RWPE1 (cell line): ENCODE measurements at regions not wholly inside any gene's neighbourhood (a gene's known extent, or its start where the extent isn't known, plus 50 kb on each side); places are given as distances from the start of the nearest gene placed in this dataset.

Experiments used
- CTCF ChIA-PET: fragments of 350-600 bp; sonication (Branson Sonifier 250); formaldehyde crosslinking; extraction: SDS; loops from one replicate; lab custom pipeline; 2021; lab: Yijun Ruan, JAX
- POLR2A ChIA-PET: fragments of 400-600 bp; formaldehyde crosslinking; extraction: SDS; loops from one replicate; lab custom pipeline; 2020; ENCODE audit warnings: antibody characterized with exemption; ENCODE audit not compliant: low non-redundant PET; lab: Yijun Ruan, JAX
- DNase-seq: peaks from one replicate; pipeline ENCODE4 v3.0.0; 2012; ENCODE audit warnings: low spot score
- H3K27ac ChIP-seq: fragments of 450-650 bp; 2 replicates; pipeline ENCODE4 v1.5.1; 2017
- CTCF ChIP-seq: fragments of 450-650 bp; conservative IDR thresholded peaks from 2 replicates; pipeline ENCODE4 v1.5.1; 2017; ENCODE audit warnings: low read depth, mild to moderate bottlenecking

- no peak for DNase-seq
- CTCF ChIA-PET, result interaction anchor here (0.6 kb wide), 1 partner anchor 257 kb away, joined by 3 read pairs; no protein-coding TSS in a partner anchor
- POLR2A ChIA-PET, result no interaction called here
- H3K27ac ChIP-seq, result no peak overlapping the region
- TF ChIP-seq CTCF, result no peak
Observed at GRCh38 chr2:195406886-195407603, 250.0 kb upstream of the SLC39A10 start.

- no peak for DNase-seq
- no peak for TF ChIP-seq CTCF
- CTCF ChIA-PET, result no interaction called here
- no peak overlapping the region for H3K27ac ChIP-seq
- POLR2A ChIA-PET, result no interaction called here
Observed at GRCh38 chr2:195404651-195405050, 252.4 kb upstream of the SLC39A10 start.

- POLR2A ChIA-PET, result no interaction called here
- no peak for DNase-seq
- no peak overlapping the region for H3K27ac ChIP-seq
- CTCF ChIA-PET, result interaction anchor here (1.0 kb wide), 1 partner anchor 10 kb away, joined by 4 read pairs; no protein-coding TSS in a partner anchor
- no peak for TF ChIP-seq CTCF
Observed at GRCh38 chr2:195396479-195396878, 260.5 kb upstream of the SLC39A10 start.

- H3K27ac ChIP-seq, result no peak overlapping the region
- DNase-seq, result no peak
- TF ChIP-seq CTCF, result no peak
- POLR2A ChIA-PET, result no interaction called here
- CTCF ChIA-PET, result no interaction called here
Observed at GRCh38 chr2:195395362-195395761, 261.7 kb upstream of the SLC39A10 start.

- POLR2A ChIA-PET, result no interaction called here
- DNase-seq, result no peak
- CTCF ChIA-PET, result interaction anchor here (0.6 kb wide), 1 partner anchor 1337 kb away, joined by 4 read pairs; no protein-coding TSS in a partner anchor
- TF ChIP-seq CTCF, result no peak
- H3K27ac ChIP-seq, result no peak overlapping the region
Observed at GRCh38 chr2:195392446-195393336, 264.3 kb upstream of the SLC39A10 start.

GRCh38 chr2:195390686-195391321 lies 266.2 kb upstream of the SLC39A10 start:
- no peak for TF ChIP-seq CTCF
- no peak for DNase-seq
- ChIA-PET POLR2A (no interaction called here), CTCF (no interaction called here)
- H3K27ac ChIP-seq, result no peak overlapping the region
